GM12872 (cell line): ENCODE measurements at regions not wholly inside any gene's neighbourhood (a gene's known extent, or its start where the extent isn't known, plus 50 kb on each side); places are given as distances from the start of the nearest gene placed in this dataset.
A peak's percentile ranks its signal among the peaks of the same experiment; 100 is the strongest.

Source experiments
- TF ChIP-seq, protein P1 (sequence below): IDR thresholded peaks from 3 replicates; pipeline ENCODE4 v1.5.1; 2011; ENCODE audit warnings: low read depth, mild to moderate bottlenecking, low read length, moderate library complexity; ENCODE audit not compliant: insufficient read depth

DNA sequence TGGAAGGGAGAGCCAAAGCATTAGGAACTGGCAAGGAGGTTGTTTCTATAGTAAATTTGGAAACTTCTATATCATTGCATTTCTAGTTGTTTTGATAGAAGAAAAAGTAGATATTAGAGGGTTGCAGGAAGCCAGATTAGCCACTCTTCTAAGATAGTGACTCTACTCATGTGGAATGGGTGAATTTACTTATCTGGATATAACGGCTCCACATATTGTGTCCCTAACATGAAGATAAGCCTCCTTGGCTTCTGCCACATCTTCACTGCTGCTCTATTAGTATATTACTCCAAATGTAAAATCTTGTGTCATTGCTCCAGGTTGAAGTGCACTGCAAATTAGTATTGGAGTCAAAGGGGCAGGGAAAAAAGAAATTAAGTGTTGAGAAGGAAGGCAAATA lies 283.3 kb downstream of the CASP12 start:
- TF ChIP-seq, protein P1, sequence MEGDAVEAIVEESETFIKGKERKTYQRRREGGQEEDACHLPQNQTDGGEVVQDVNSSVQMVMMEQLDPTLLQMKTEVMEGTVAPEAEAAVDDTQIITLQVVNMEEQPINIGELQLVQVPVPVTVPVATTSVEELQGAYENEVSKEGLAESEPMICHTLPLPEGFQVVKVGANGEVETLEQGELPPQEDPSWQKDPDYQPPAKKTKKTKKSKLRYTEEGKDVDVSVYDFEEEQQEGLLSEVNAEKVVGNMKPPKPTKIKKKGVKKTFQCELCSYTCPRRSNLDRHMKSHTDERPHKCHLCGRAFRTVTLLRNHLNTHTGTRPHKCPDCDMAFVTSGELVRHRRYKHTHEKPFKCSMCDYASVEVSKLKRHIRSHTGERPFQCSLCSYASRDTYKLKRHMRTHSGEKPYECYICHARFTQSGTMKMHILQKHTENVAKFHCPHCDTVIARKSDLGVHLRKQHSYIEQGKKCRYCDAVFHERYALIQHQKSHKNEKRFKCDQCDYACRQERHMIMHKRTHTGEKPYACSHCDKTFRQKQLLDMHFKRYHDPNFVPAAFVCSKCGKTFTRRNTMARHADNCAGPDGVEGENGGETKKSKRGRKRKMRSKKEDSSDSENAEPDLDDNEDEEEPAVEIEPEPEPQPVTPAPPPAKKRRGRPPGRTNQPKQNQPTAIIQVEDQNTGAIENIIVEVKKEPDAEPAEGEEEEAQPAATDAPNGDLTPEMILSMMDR = no peak

GRCh38 chr11:104614117-104614680 lies 284.1 kb downstream of the CASP12 start:
- TF ChIP-seq, protein P1 = no peak

DNA sequence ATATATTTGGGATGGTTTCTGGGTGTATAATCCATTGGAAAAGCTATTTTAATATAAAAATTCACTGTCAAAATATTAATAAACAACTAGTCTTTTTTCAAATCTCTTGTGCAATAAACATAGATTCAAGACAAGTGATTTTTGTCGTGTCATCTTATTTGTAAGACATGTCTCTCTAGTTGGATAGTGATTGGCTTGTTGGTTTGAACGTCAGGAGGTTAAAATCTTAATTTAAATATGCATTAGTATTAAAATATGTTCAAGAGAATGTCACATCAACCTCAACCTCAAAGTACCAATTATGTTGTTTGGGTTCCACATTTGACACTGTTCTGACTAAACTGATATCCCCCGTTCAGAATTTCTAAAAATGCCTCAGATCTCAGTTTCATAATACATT lies 287.6 kb downstream of the CASP12 start:
- TF ChIP-seq, protein P1 = no peak

- TF ChIP-seq, protein P1 = peak; percentile 69
Observed at GRCh38 chr11:104609311-104610085, 288.8 kb downstream of the CASP12 start.

DNA sequence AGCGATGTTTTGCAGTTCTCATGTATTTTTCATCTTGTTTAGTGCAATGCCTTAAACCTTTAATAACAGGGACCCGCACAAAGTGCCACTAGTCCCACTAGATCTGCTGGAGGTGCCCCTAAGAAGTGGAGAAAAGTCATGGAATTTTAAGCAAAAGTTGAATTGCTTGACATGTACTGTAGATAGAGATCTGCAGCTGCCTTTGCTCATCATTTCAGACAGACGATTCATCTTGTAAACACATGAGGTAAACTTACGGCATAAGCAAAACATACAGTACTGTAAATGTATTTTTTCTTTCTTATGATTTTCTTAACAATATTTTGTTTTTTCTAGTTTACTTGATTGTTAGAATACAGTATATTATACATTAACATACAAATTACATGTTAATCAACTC lies 295.6 kb downstream of the CASP12 start:
- TF ChIP-seq, protein P1 = no peak

- TF ChIP-seq, protein P1 = no peak
Observed at GRCh38 chr11:104594228-104594958, 303.9 kb downstream of the CASP12 start.

DNA sequence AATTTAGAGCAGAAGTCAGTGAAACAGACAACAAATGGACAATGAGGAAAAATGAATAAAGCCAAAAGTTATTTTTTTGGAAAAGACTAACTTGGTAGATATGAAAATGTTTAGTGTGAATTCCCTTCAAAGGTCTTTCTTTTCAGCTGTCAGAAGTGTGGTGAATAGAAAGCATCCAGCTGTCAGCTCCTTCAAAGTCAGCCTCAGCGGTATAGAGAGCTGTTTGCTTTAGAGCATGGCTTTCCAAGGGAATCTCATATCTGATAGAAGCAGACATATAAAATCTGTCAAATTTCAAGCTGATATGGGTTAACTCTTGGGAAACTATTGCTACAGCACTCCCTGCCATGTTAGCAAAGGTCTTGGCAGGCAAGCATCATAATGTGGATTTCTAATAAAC lies 309.3 kb downstream of the CASP12 start:
- TF ChIP-seq, protein P1 = no peak
